K562 (cell line): ENCODE measurements at regions not wholly inside any gene's neighbourhood (a gene's known extent, or its start where the extent isn't known, plus 50 kb on each side); places are given as distances from the start of the nearest gene placed in this dataset.

Source experiments
- EZH2 ChIP-seq: IDR thresholded peaks from 2 replicates; pipeline ENCODE4 v1.6.1; 2012; ENCODE audit warnings: low read depth, mild to moderate bottlenecking, inconsistent platforms, low read length, borderline replicate concordance
- ZNF707 ChIP-seq: fragments of 250-450 bp; sonication (Bioruptor Pico); conservative IDR thresholded peaks from 2 replicates; pipeline ENCODE4 v1.8.0; 2022; ENCODE audit warnings: inconsistent platforms, mild to moderate bottlenecking, moderate library complexity
- TF ChIP-seq, protein P1 (sequence below), 3 experiments: IDR thresholded peaks in 2 of 3; conservative IDR thresholded peaks in 1 of 3; 2 replicates each; pipeline ENCODE4 v1.5.1; 2011 to 2012; ENCODE audit warnings: low read length in 3 of 3, mild to moderate bottlenecking in 3 of 3, control low read depth in 2 of 3, improper control_type of control experiment in 1 of 3, inconsistent platforms in 1 of 3, low read depth in 1 of 3, mixed read lengths in 1 of 3, moderate library complexity in 1 of 3; ENCODE audit not compliant: insufficient read depth in 2 of 3

DNA sequence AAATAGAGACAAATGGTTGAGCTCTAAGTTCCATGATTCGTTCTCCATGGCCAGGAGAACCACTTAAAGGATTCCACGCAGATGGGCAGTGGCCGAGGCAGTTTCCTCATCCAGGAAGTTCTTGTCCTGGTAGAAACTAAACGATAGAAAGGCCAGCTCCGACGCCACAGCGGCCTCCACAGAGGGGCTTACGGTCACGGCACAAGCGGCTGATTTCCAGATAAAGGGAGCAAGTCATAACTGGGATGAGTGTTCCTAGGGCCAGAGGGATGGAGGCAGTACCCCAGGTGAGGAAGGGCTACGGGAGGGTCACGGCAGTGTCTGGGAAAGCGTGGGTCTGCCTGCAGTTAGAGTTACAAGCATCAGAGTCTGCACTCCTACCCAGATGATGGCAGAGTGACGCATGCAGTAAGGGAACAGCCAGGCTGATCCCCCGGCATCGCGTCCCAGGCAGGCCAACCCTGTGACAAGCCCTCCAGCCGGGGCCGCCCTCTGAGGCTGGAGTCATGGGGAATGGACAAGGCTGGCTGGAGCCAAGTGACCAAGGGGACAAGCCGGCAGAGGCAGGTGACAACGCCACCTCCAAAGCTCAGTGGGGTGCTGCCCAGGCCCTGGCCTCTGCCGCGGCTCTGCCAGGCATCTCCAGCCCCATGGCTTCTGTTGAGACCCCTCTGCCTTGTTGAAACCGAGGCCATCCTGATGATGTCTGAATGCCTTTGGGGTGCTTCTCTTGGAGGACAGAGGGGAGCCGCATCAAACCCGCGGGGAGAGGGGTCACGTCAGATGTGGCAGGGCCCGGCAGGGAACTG lies 475.1 kb downstream of the BRD1 start:
- TF ChIP-seq, protein P1, sequence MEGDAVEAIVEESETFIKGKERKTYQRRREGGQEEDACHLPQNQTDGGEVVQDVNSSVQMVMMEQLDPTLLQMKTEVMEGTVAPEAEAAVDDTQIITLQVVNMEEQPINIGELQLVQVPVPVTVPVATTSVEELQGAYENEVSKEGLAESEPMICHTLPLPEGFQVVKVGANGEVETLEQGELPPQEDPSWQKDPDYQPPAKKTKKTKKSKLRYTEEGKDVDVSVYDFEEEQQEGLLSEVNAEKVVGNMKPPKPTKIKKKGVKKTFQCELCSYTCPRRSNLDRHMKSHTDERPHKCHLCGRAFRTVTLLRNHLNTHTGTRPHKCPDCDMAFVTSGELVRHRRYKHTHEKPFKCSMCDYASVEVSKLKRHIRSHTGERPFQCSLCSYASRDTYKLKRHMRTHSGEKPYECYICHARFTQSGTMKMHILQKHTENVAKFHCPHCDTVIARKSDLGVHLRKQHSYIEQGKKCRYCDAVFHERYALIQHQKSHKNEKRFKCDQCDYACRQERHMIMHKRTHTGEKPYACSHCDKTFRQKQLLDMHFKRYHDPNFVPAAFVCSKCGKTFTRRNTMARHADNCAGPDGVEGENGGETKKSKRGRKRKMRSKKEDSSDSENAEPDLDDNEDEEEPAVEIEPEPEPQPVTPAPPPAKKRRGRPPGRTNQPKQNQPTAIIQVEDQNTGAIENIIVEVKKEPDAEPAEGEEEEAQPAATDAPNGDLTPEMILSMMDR (IDR thresholded peaks at IDR 0.05 in 2 of 3, conservative IDR thresholded peaks at IDR 0.05 in 1 of 3; ENCODE audit: insufficient read depth in 2 of 3, low read depth in 1 of 3, low read length in 3 of 3), result no peak
- TF ChIP-seq ZNF707 (no peak), EZH2 (no peak)
